ENCODE measurements at regions not wholly inside any gene's neighbourhood (a gene's known extent, or its start where the extent isn't known, plus 50 kb on each side); places are given as distances from the start of the nearest gene placed in this dataset.

DNA sequence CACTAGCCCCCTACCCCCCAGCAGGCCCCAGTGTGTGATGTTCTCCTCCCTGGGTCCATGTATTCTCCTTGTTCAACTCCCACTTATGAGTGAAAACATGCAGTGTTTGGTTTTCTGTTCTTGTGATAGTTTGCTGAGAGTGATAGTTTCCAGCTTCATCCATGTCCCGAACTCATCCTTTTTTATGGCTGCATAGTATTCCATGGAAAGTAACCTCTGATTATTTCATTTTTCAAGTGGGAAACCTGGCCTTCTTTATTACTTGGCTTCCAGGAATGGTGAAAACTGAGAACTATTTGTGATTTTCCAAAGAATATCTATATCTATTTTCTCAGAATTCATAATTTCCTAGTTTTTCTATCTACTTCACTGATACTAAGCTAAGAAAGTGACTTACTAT is 235.0 kb downstream of the MTERF1 start:
- TF ChIP-seq, protein P1, sequence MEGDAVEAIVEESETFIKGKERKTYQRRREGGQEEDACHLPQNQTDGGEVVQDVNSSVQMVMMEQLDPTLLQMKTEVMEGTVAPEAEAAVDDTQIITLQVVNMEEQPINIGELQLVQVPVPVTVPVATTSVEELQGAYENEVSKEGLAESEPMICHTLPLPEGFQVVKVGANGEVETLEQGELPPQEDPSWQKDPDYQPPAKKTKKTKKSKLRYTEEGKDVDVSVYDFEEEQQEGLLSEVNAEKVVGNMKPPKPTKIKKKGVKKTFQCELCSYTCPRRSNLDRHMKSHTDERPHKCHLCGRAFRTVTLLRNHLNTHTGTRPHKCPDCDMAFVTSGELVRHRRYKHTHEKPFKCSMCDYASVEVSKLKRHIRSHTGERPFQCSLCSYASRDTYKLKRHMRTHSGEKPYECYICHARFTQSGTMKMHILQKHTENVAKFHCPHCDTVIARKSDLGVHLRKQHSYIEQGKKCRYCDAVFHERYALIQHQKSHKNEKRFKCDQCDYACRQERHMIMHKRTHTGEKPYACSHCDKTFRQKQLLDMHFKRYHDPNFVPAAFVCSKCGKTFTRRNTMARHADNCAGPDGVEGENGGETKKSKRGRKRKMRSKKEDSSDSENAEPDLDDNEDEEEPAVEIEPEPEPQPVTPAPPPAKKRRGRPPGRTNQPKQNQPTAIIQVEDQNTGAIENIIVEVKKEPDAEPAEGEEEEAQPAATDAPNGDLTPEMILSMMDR (IDR thresholded peaks at IDR 0.05) = no peak
- TF ChIP-seq POLR2AphosphoS5 (IDR thresholded peaks at IDR 0.05) = no peak

Data from esophagus muscularis mucosa (tissue), 3 donors.